T-helper 17 cell (primary cell): ENCODE measurements at regions not wholly inside any gene's neighbourhood (a gene's known extent, or its start where the extent isn't known, plus 50 kb on each side); places are given as distances from the start of the nearest gene placed in this dataset.
"Not testable (repeated sequence)": the region's sequence is repeated elsewhere in the genome, so short reads cannot be mapped to it uniquely, and the experiment has no call there.

Source experiments
- ATAC-seq: fragments of 150-1000 bp; cut with Tn5 transposase; 2 replicates; pipeline ENCODE4 v1.10.0; 2021; ENCODE audit warnings: mild to moderate bottlenecking, moderate library complexity
- DNase-seq, 3 donors: peaks; one replicate each; pipeline versions ENCODE4 v3.0.0 to v3.0.0-alpha.2; 2020 to 2021
- H3K9me3 ChIP-seq: one replicate; pipeline ENCODE4 v1.7.0; 2013; ENCODE audit warnings: low read length, mild to moderate bottlenecking; ENCODE audit not compliant: control insufficient read depth, poor library complexity, severe bottlenecking
- H3K27ac Mint-ChIP-seq: one replicate; pipeline ENCODE4 v1.8.0; 2022; ENCODE audit warnings: mild to moderate bottlenecking, moderate library complexity, mixed read lengths
- H3K27me3 Mint-ChIP-seq: one replicate; pipeline ENCODE4 v1.8.0; 2022; ENCODE audit warnings: mixed read lengths
- H3K36me3 Mint-ChIP-seq: one replicate; pipeline ENCODE4 v1.8.0; 2022; ENCODE audit warnings: low read depth, mixed read lengths
- H3K4me1 Mint-ChIP-seq: one replicate; pipeline ENCODE4 v1.8.0; 2022; ENCODE audit warnings: mild to moderate bottlenecking, mixed read lengths
- H3K4me3 Mint-ChIP-seq: one replicate; pipeline ENCODE4 v1.8.0; 2022; ENCODE audit warnings: mild to moderate bottlenecking, moderate library complexity, mixed read lengths

DNA sequence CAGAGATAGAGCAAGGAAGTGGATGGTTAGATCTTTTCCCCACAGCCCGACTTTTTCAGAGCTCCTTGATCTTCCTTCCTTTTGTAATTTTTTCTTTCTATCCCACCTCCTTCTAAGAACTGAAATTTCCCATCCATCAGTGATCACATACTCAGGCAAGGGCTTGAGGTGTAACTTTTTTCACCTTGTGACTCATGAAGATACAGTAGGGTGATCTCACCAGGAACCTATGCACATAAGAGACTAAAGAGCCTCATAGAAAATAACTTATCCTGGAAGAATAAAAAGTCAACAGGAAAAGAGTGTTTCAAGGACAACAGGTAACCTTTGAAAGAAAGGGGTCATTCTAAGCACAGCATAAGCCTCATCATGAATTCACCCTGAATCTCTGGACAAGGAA is 131.2 kb upstream of the HCCS start:
- peaks cover 4% of the 10 kb centered on the region for H3K36me3 Mint-ChIP-seq
- no peak for DNase-seq
- no peaks in the 10 kb centered on the region for H3K4me1 Mint-ChIP-seq
- H3K27ac Mint-ChIP-seq, result no peak overlapping the region
- no peaks in the 10 kb centered on the region for H3K27me3 Mint-ChIP-seq
- H3K4me3 Mint-ChIP-seq, result no peak overlapping the region
- no peaks in the 10 kb centered on the region for H3K9me3 ChIP-seq
- ATAC-seq, result no peak

DNA sequence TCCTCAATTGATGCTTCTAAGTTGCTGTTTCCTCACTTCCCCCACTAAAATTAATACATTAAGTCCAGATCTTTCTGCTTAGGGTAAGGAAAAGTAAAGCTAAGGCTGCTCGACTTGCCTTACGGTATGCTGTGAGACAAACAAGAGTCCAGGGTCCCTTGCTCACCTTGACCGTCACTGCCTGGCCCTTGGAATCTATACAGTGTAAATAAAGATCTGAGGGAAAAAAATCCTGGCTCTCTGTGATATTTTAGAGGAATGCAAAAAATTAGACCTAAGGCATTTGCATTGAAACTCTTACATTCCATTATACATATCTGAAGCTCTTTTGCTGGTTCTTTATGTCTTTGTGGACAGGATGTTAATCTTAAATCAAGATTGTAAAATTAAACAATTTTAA is 129.6 kb upstream of the HCCS start:
- no peak for ATAC-seq
- H3K27ac Mint-ChIP-seq, result no peak overlapping the region
- H3K4me1 Mint-ChIP-seq, result no peaks in the 10 kb centered on the region
- no peaks in the 10 kb centered on the region for H3K9me3 ChIP-seq
- no peaks in the 10 kb centered on the region for H3K27me3 Mint-ChIP-seq
- DNase-seq, result no peak
- H3K36me3 Mint-ChIP-seq, result peaks cover 4% of the 10 kb centered on the region
- H3K4me3 Mint-ChIP-seq, result no peak overlapping the region

DNA sequence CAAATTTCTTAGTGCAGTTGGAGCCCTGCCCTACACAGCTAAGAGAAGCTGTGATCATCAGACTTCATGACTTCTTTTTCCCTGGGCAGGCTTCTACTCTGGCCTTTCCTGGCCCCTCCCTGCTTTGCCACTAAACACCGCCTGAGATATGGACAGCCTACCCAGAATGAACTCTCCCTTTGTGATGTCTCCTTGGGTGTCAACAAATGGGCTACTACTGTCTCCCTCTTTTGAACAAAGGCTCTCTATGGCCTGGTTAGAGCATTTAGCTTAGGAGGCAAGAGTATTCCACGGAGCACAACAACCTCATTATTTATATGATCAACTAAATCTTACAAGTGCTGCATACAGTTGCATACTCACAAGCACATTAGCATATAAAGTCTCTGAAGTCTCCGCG is 127.6 kb upstream of the HCCS start:
- no peak for ATAC-seq
- Mint-ChIP-seq H3K36me3 (peaks cover 3% of the 10 kb centered on the region), H3K27me3 (no peaks in the 10 kb centered on the region), H3K27ac (no peak overlapping the region), H3K4me3 (no peak overlapping the region), H3K4me1 (no peaks in the 10 kb centered on the region)
- no peaks in the 10 kb centered on the region for H3K9me3 ChIP-seq
- no peak for DNase-seq

DNA sequence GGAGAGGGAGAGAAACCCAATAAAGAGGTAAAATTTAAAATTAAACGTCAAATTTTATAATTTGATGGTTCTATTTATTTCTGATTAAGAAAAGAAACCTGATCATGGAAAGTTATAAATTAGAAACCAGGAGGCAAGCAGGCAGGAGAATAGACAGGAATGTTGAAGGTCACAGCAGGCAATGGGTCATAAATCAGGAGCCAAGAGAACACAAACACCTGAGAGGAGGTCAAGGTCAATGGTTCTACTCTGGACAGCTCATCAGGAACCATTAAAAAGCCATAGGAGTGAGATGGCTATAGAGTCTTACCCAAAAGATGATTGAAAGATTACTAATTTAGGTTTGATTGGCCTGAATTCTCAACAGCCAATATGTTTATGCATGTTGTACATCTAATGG is 126.9 kb upstream of the HCCS start:
- no peaks in the 10 kb centered on the region for H3K9me3 ChIP-seq
- Mint-ChIP-seq H3K36me3 (peaks cover 3% of the 10 kb centered on the region), H3K4me3 (no peak overlapping the region), H3K27ac (no peak overlapping the region), H3K4me1 (no peaks in the 10 kb centered on the region), H3K27me3 (no peaks in the 10 kb centered on the region)
- no peak for DNase-seq
- no peak for ATAC-seq

DNA sequence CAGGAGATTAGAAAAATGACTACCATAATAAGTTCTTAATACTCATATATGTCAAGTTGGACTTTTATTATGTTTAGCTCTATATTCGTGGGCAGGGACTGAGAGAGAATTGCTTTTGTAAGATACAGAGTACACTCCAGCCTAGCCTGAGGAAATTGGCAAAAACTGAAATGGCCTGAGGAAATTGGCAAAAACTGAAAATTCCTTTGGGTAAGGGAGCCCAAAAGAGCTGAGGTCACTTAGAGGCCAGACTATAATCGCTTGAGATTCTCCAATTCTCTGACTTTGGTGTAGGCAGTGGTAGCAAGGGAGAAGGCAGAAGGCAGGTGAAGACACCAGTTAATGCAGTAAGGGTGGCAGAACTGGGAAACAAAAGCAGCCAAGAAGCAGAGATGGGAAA is 124.5 kb upstream of the HCCS start:
- H3K36me3 Mint-ChIP-seq, result no peaks in the 10 kb centered on the region
- ATAC-seq (no peak), DNase-seq (no peak)
- H3K27me3 Mint-ChIP-seq, result no peaks in the 10 kb centered on the region
- H3K4me3 Mint-ChIP-seq, result no peak overlapping the region
- H3K4me1 Mint-ChIP-seq, result no peaks in the 10 kb centered on the region
- no peaks in the 10 kb centered on the region for H3K9me3 ChIP-seq
- no peak overlapping the region for H3K27ac Mint-ChIP-seq

DNA sequence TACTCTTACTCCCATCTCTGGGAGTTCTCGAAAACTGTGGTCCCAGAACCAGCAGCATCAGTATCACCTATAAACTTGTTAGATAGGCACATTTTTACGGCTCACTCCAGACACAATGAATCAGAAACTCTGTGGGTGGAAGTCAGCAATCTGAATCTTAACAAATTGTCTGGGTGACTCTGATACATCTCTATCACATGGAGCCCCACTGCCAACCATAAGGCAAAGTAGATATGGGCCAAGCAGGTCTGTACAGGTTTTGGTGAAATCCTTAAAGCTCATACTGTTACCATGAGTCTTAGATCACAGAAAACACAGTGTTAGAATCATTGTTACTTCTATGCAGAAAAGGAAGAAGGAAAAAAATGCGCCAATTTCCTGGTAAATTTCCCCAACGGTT is 122.5 kb upstream of the HCCS start:
- no peaks in the 10 kb centered on the region for H3K9me3 ChIP-seq
- ATAC-seq (no peak), DNase-seq (no peak)
- peaks cover 2% of the 10 kb centered on the region for H3K36me3 Mint-ChIP-seq
- H3K4me3 Mint-ChIP-seq, result no peak overlapping the region
- H3K27ac Mint-ChIP-seq, result no peak overlapping the region
- H3K4me1 Mint-ChIP-seq, result no peaks in the 10 kb centered on the region
- H3K27me3 Mint-ChIP-seq, result no peaks in the 10 kb centered on the region

DNA sequence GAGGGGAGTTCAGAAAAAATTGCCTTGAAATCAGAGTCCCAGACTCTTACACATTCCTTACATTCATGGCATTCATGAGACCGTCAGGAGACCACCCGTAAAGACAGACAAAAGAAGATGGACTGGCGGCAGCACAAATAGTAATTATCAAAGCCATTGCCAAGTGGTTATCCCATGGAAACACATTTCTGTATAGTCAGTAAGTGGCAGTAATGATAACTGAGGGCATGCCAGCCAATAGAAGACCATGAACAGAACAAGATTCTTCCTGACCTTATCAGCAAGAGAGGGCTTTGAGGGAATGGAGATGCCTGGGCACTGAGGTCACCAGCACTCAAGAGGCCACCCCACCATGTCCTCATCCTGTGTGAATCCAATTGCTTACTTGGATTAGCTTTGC is 121.7 kb upstream of the HCCS start:
- ATAC-seq, result no peak
- peaks cover 2% of the 10 kb centered on the region for H3K36me3 Mint-ChIP-seq
- H3K9me3 ChIP-seq, result no peaks in the 10 kb centered on the region
- no peak overlapping the region for H3K27ac Mint-ChIP-seq
- DNase-seq, result no peak
- H3K27me3 Mint-ChIP-seq, result no peaks in the 10 kb centered on the region
- no peaks in the 10 kb centered on the region for H3K4me1 Mint-ChIP-seq
- H3K4me3 Mint-ChIP-seq, result no peak overlapping the region

DNA sequence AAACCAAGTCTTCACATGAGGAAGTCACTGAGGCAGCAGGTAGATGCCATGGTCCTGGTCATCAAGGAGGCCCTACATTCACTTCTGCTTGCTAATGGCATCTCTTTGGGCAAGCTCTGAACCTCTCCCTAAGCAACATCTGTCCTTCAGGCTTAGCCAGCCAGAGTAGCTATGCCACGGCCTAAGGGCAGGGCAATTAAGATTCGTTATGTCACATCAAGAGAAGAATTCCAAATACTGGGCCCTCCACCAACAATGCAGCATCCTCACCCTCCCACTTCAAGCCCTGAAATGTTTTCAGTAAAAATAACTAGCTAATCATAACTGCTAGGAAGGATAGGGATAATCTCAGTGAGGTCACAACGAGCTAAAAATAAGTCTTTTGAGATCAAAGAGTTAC is 120.7 kb upstream of the HCCS start:
- H3K4me3 Mint-ChIP-seq, result no peak overlapping the region
- H3K27me3 Mint-ChIP-seq, result no peaks in the 10 kb centered on the region
- no peaks in the 10 kb centered on the region for H3K4me1 Mint-ChIP-seq
- H3K36me3 Mint-ChIP-seq, result peaks cover 2% of the 10 kb centered on the region
- H3K9me3 ChIP-seq, result no peaks in the 10 kb centered on the region
- DNase-seq (no peak), ATAC-seq (no peak)
- no peak overlapping the region for H3K27ac Mint-ChIP-seq

DNA sequence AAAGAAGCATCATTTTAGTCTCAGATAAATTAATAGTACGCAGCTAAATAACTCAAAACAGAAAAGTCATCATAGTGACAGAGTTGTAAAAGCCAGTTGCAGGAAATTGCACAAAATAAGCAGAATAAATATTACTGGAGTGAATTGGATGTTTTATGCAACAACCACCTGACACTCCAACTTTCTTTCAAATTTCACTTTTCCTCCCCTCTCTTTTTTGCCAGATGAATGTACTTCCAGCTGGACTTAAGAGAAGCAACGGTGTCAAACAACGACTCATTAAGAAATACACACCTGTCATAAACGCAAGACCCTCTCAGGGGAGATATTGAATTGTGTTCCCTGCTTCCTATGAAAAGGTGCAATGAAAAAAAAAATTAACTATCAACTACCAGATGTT is 120.2 kb upstream of the HCCS start:
- Mint-ChIP-seq H3K27ac (no peak overlapping the region), H3K36me3 (peaks cover 2% of the 10 kb centered on the region), H3K4me3 (no peak overlapping the region), H3K27me3 (no peaks in the 10 kb centered on the region), H3K4me1 (no peaks in the 10 kb centered on the region)
- ATAC-seq (no peak), DNase-seq (no peak)
- H3K9me3 ChIP-seq, result no peaks in the 10 kb centered on the region

DNA sequence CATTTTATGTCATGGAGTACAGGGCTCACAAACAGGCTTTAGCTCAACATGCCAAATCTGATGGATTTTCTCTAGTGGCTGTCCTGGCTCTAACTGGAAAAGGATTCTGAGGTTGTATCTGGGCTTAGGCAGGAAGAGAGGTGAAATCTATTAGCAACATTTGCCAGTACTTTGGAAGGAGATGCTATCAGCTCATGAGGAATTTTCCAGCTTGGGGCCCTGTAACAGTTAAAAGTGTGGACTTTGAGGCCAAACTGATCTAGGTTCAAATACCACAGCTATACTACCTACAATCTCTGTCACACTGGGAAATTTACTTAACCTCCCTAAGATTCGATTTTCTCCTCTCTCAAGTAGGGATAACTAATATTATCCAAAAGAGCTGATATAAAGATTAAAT is 119.0 kb upstream of the HCCS start:
- H3K36me3 Mint-ChIP-seq, result peaks cover 2% of the 10 kb centered on the region
- no peaks in the 10 kb centered on the region for H3K4me1 Mint-ChIP-seq
- no peaks in the 10 kb centered on the region for H3K27me3 Mint-ChIP-seq
- DNase-seq (no peak), ATAC-seq (no peak)
- H3K4me3 Mint-ChIP-seq, result no peak overlapping the region
- no peaks in the 10 kb centered on the region for H3K9me3 ChIP-seq
- H3K27ac Mint-ChIP-seq, result no peak overlapping the region

DNA sequence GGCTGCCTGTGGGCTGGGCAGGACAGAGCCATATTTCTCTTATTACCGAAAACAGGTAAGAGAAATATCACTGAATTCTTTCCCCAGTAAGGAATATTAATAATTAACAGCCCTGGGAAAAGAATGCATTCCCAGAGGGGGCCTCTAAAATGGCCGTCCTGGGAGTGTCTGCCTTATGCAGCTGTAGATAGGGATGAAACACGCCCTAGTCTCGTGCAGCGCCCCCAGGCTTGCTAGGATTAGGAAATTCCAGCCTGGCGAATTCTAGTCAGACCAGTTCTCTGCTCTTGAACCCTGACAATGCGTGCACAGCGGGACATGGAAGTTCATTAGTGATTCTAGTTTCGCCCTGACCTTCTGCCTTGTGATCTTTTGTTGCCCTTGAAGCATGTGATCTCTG is 104.1 kb upstream of the HCCS start:
- H3K36me3 Mint-ChIP-seq, H3K9me3 ChIP-seq, H3K27me3 Mint-ChIP-seq, H3K27ac Mint-ChIP-seq, ATAC-seq, DNase-seq, H3K4me1 Mint-ChIP-seq, H3K4me3 Mint-ChIP-seq: not testable (repeated sequence)

DNA sequence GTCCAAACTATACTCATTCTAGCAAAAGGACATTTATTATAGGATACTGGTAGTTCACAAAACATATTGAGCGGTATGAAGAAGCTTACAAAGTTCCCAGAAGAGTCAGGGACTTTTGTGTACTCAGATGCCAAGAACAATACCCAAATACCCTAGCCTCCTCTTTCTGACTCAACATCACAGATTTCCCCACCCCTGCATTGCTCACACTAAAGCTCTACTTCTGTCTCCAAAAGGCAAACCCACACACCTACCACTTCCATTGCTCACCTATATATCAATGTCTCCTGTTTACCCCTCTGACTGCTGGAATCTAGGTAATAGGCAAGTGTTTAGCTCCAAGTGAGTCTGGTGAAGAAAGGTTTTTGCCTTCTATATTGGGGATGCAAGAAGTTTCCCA is 100.7 kb upstream of the HCCS start:
- no peak overlapping the region for H3K27ac Mint-ChIP-seq
- ATAC-seq (no peak), DNase-seq (no peak)
- H3K36me3 Mint-ChIP-seq, result no peaks in the 10 kb centered on the region
- H3K27me3 Mint-ChIP-seq, result no peaks in the 10 kb centered on the region
- H3K4me1 Mint-ChIP-seq, result no peaks in the 10 kb centered on the region
- no peak overlapping the region for H3K4me3 Mint-ChIP-seq
- H3K9me3 ChIP-seq, result no peaks in the 10 kb centered on the region

DNA sequence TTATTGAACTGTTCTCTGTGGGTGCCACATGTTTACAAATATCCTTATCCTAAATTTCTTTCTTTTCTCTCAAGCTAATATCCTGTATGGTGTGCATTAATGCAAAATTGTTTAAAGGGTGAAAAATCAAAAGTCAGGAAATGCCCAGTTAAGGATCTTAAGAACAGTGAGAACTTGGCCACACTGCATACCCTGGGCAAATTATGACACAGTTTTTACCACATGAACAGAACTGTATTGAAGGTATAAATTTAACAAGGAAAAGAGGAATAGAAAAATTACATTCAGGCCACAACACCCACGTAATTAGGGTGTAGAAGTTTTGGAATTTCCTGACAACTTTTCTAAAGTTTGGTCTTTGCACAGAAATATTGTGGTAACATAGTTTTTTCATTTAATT is 94.4 kb upstream of the HCCS start:
- ATAC-seq (no peak), DNase-seq (no peak)
- H3K27me3 Mint-ChIP-seq, result no peaks in the 10 kb centered on the region
- H3K4me3 Mint-ChIP-seq, result no peak overlapping the region
- H3K27ac Mint-ChIP-seq, result no peak overlapping the region
- no peaks in the 10 kb centered on the region for H3K4me1 Mint-ChIP-seq
- H3K36me3 Mint-ChIP-seq, result no peaks in the 10 kb centered on the region
- H3K9me3 ChIP-seq, result no peaks in the 10 kb centered on the region

DNA sequence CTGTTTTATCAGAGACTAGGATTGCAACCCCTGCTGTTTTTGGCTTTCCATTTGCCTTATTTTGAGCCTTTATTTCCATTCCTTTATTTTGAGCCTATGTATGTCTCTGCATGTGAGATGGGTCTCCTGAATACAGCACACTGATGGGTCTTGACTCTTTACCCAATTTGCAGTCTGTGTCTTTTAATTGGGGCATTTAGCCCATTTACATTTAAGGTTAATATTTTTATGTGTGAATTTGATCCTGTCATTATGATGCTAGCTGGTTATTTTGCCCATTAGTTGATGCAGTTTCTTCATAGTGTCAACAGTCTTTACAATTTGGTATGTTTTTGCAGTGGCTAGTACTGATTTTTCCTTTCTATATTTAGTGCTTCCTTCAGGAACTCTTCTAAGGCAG is 88.5 kb upstream of the HCCS start:
- not testable (repeated sequence) for H3K27me3 Mint-ChIP-seq, ATAC-seq, DNase-seq, H3K4me3 Mint-ChIP-seq, H3K4me1 Mint-ChIP-seq, H3K27ac Mint-ChIP-seq, H3K9me3 ChIP-seq, H3K36me3 Mint-ChIP-seq

DNA sequence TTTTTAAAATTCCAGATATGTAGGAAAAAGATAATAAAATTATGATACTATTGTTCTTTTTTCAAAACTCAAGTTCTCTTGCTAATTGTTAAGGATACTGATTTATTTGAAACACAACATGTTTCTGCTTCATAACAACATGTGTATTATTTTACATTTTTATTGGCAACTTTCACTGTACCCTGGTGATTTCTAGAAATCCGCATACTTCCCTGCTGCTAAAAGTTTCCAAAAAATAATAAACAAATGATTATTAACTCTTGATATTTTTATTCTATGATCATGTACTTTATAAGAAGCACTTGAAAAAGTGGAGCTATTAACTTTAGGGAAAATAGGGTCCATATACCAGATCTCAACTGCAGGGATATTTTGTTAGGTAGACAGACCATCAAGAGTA is 71.2 kb upstream of the HCCS start:
- H3K27ac Mint-ChIP-seq, result no peak overlapping the region
- no peaks in the 10 kb centered on the region for H3K9me3 ChIP-seq
- no peaks in the 10 kb centered on the region for H3K4me1 Mint-ChIP-seq
- no peak overlapping the region for H3K4me3 Mint-ChIP-seq
- no peak for ATAC-seq
- DNase-seq, result no peak
- H3K36me3 Mint-ChIP-seq, result peaks cover 3% of the 10 kb centered on the region
- H3K27me3 Mint-ChIP-seq, result no peaks in the 10 kb centered on the region
